Jurkat, Clone E6-1 (cell line): ENCODE measurements at regions not wholly inside any gene's neighbourhood (a gene's known extent, or its start where the extent isn't known, plus 50 kb on each side); places are given as distances from the start of the nearest gene placed in this dataset.
"Not testable (repeated sequence)": the region's sequence is repeated elsewhere in the genome, so short reads cannot be mapped to it uniquely, and the experiment has no call there.

Experiments
- DNase-seq: peaks from one replicate; pipeline ENCODE4 v3.0.0-alpha.2; 2011; ENCODE audit warnings: low read depth, low spot score
- H3K4me3 ChIP-seq: 2 replicates; pipeline ENCODE4 v1.5.1; 2011; ENCODE audit warnings: mild to moderate bottlenecking, low read length, control low read depth, moderate library complexity

- no peak overlapping the region for H3K4me3 ChIP-seq
- no peak for DNase-seq
Measured at GRCh38 chr6:140009286-140009685, 634.8 kb upstream of the CITED2 start.

DNA sequence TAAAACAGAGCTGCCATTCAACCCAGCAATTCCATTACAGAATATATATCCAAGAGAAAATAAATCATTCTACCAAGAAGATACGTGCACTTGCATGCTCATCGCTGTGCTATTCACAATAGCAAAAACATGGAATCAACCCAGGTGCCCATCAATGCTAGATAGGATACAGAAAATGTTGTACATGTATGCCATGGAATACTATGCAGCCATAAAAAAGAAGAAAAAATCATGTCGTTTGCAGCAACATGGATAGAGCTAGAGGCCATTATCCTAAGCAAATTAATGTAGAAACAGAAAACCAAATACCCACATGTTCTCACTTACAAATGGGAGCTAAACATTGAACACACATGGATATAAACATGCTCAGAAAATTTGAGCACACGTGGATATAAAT lies 633.1 kb upstream of the CITED2 start:
- no peak for DNase-seq
- H3K4me3 ChIP-seq = no peak overlapping the region

DNA sequence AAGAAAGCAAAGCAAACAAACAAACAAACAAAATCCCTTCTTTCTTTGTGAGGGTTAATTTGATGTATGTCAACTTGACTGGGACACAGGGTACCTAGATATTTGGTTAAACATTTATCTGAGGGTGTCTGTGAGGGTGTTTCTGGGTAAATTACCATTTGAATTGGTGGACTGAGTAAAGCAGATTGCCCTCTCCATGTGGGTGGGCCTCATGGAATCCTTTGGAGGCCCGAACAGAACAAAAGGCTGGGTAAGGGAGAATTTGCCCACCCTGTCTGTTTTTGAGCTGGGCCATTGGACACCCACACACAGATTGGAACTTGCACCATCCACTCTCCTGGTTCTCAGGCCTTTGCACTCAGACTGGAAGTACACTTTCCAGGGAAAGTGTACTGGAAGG lies 628.8 kb upstream of the CITED2 start:
- DNase-seq = no peak
- no peak overlapping the region for H3K4me3 ChIP-seq

DNA sequence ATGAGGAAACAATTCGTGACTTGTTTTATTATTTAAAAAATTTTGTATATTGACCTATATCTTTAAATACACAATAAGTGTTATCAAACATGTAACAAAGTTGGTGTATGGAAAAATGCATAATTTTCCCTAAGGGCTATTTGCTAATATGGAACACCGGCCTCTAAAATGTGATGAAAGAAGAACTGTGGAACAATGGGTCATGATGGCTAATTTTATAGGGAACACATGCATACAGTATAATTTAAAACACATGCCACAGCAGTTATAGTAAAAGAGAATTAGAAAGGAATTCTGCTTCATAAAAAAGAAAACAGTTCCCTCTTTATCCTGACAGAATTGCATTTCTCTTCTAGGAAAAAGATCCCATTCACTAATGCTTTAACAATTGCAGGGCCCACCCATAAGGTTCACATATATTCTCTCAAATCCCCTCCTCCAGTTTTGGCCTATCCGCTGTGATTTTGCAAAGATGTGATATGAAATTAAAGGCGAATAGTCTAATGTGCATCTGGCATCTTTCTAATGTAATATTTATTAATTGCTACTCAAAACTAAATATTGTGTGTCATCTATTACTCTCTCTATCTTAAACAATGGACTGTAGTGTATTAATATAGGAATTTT lies 628.1 kb upstream of the CITED2 start:
- no peak for DNase-seq
- H3K4me3 ChIP-seq = no peak overlapping the region

GRCh38 chr6:140001821-140002341 lies 627.4 kb upstream of the CITED2 start:
- H3K4me3 ChIP-seq = no peak overlapping the region
- no peak for DNase-seq

DNA sequence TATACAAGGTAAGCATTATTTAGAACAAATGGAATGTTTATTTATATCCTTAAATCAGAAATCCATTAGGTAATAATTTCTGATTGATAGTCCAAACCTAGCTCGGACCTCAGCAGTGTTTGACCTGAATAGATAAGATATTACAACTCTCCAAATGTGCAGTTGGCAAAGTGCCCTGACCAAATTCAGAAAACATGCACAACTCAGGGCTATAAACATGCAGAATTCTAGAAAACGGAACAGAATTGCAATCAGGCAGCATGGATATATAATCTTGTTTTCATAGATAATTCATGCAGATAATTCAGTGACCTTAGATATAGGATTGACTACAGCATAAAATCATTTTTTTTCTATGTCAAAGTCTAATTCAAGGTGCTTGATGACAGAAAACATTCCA lies 626.6 kb upstream of the CITED2 start:
- DNase-seq = no peak
- no peak overlapping the region for H3K4me3 ChIP-seq

- not testable (repeated sequence) for H3K4me3 ChIP-seq, DNase-seq
Measured at GRCh38 chr6:139999661-140000060, 625.2 kb upstream of the CITED2 start.

- not testable (repeated sequence) for DNase-seq, H3K4me3 ChIP-seq
Measured at GRCh38 chr6:139998478-139998877, 624.0 kb upstream of the CITED2 start.

GRCh38 chr6:139996253-139996834 lies 621.9 kb upstream of the CITED2 start:
- no peak overlapping the region for H3K4me3 ChIP-seq
- peak; percentile 1 for DNase-seq

DNA sequence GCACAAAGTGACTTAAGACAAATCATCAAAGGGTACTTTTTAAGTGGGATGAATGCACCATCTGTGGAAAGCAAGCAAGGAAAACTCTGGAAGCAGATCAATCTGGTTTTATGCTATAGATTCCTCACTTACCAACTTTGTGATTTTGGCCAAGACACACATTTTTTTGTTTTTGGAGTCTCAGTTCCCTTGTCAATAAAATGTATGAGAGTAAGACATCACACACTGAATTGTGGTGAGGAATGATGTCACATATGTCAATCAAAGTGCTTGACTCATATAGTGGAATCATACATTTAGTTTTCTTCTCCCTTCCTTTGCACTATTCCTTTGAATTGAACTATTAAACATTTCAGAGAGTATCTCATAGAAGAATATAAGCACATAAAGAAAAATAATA lies 620.5 kb upstream of the CITED2 start:
- no peak for DNase-seq
- H3K4me3 ChIP-seq = no peak overlapping the region

DNA sequence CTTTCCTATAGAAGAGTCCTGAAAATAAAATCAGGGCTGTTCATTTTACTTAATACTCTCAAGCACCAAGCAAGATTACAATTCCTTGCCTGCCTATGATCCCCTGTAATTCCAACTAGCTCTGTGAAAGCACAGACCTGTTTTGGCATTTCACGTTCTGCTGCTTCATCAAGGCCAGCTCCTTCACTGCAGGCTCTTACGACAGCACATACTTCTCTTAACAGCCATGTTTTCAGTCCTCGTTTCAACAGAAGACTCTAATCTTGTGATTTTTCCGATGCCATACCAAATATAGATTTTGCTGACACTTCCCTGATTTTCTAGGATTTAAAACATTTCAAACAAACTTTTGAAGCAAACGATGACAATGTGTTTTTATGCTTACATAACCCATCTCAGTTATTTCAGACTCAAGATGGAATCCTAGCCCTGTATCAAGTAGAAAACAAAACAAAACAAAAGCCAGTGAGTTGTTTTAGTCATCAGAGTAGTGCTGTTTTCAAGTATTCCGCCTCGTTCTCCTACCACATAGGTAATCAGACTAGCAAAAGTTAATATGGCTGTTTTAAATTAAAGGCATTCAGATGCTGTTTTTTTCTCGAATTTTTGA lies 616.5 kb upstream of the CITED2 start:
- H3K4me3 ChIP-seq = no peak overlapping the region
- no peak for DNase-seq

DNA sequence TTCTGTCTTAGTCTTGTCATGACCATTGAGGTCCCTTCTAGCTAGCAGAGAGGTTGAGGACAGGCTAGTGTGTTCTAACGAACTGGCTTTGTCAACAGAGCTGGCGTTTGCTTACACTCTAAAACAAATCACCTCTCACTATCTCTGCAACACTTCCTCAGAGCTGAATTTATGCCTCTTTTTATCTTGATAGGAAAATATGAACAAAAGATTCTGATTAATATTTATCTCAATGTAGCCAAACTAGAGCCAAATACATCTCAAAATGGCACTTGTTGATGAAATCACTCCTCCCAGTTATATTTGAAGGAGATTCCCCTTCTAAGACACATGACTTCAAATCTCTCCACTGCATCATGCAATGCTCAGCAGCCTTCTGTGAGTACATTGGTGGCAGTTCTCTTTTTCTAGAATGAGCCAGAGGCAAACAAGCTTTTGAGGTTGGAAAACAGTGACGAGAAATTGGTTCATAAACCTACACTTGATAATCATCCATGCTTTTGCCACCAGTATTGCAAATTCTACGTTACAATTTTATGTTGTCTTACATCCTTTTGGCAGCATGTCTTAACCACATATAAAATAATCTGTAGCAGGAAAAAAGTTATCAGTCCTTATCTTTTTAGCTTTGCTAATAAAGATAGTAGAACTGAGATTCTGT lies 615.7 kb upstream of the CITED2 start:
- H3K4me3 ChIP-seq = no peak overlapping the region
- DNase-seq = no peak

DNA sequence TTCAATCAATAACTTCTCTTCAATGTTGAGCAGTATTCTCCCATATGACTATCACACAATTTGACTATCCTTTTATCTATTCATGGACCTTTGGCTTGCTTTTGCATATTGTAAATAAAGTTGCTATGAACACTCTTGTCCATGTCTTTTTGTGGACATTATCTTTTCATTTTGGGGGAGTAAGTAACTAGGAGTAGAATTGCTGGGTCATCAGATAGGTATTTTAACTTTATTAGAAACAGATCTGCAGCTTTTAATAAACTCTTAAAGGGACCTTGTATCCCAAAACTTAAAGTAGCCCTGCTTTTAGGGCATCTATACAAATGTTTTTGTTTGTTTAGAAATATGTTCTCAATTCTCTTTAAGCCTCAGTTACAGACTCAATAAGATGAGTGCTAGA lies 614.2 kb upstream of the CITED2 start:
- H3K4me3 ChIP-seq = no peak overlapping the region
- no peak for DNase-seq

DNA sequence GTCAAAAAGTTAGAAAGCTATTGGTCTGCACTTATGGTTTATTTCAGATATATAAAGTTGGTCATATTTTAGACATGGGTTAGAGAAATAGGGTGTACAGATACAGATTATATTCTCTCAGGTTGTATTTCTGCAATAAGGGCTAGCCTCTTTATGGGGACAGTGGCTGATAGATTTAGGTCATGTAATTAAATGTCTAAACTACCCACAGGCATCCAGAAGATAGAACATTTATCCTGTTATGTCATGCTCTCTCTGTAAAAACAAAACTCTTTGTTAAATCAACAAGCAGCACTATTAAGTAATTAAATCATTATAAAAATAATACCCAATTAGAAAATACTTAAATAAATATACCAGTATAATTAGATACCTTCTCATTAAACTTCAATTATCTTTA lies 612.6 kb upstream of the CITED2 start:
- no peak overlapping the region for H3K4me3 ChIP-seq
- no peak for DNase-seq

- DNase-seq = no peak
- no peak overlapping the region for H3K4me3 ChIP-seq
Measured at GRCh38 chr6:139985236-139985815, 610.9 kb upstream of the CITED2 start.

DNA sequence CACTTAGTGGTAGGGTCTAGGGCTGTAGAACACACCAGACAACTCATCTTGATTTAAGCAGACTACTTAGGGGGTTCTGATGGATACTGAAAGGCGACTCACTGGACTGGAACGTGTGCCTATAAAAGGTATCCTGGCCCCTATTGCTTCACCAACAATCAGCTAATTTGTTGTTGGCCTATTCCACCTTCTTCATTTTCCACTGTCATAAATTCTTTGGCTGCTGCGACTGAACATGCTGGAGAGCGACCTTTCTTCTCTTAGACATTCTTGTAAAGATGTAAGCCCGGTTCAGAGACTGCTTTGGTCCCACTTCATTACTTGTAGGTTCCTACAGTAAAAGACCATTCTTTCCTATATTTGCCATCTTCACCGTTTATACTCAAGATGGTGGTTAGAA lies 609.9 kb upstream of the CITED2 start:
- no peak for DNase-seq
- H3K4me3 ChIP-seq = no peak overlapping the region

DNA sequence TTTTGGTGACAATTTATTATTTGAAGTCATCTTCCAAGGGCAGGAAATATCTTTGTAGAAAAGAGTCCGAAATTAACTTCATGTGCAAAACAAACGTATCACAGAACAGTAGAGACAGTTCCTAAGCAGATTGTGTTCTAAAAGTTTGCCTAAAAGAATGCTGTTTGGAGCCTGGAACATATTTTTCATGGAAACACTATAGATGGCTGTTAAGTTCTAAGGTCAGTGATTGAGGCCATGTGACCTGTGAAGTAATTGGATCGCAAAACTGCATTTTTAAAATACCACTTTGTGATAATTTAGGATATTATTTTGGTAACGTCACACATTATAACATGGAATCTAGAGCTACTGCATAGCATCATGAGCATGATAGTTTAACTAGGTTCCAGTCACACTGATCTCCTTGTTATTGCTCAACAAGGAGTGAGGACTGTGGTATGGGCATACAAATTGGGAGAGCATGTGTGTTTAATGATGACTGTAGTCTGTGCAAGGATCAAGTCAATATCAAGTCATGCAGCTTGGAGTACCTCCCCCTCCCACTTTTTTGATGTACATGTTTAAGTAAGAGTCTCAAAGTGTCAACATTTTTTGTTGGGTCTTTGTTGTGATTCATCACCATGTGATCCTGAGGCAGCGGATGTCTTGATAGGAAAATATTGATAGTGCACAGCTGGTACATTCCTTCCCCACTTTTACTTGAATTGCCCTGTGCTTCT lies 609.3 kb upstream of the CITED2 start:
- no peak for DNase-seq
- H3K4me3 ChIP-seq = no peak overlapping the region

DNA sequence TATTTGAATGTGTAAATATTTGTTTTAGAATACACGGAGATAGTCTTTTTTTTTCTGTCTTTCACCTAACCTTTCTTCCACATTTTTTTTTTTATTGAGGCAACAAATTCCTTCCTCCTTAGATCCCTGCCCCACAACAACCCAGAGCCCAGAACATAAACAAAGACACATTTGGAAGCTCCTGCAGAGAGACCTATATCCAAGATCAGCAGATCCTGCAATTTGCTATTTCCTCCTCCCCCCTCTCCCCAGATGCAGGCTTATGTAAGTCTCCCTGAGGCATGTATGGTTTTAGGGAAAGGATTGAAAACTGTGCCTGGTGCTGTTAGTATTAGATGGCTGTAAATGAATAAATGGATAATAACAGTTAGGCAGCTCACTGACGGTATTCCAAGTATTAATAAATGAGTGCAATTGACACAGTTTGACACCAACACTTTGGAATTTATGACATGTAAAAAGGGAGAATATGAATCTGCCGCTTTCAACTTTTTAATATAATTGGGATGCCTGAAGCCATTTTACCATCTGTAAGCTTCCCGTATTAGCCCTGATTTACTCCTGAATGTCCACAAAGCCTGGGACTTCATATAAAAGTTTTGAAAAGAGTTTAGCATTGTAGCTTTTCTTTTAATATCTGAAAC lies 608.3 kb upstream of the CITED2 start:
- H3K4me3 ChIP-seq = no peak overlapping the region
- DNase-seq = no peak

DNA sequence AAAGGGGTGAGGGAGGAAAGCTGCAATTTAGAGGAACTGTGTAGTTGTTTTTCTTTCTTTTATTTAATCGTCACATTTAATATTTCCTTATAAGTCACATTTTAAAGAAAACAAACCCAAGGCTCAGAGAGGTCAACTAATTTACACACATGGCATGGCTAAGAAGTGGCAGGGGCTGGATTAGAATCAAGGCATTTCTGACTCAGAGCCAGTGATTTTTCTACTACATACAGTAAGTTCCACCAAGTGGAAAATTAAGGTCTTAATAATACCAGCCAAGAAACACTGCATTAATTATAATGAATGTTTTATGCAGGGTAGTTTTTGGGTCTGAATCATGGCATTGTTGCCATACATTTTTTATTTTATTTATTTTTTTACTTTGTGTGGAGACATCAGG lies 607.7 kb upstream of the CITED2 start:
- DNase-seq = no peak
- no peak overlapping the region for H3K4me3 ChIP-seq
